HEK293 (cell line): ENCODE measurements at regions not wholly inside any gene's neighbourhood (a gene's known extent, or its start where the extent isn't known, plus 50 kb on each side); places are given as distances from the start of the nearest gene placed in this dataset.

Experiments
- BCL11A ChIP-seq: fragments of 450-650 bp; formaldehyde crosslinking; IDR thresholded peaks from 2 replicates; pipeline ENCODE4 v1.5.1; 2016; ENCODE audit warnings: low read depth, missing biosample characterization, missing genetic modification characterization
- TF ChIP-seq, protein P1 (sequence below): fragments of 450-650 bp; formaldehyde crosslinking; conservative IDR thresholded peaks from 2 replicates; pipeline ENCODE4 v1.5.1; 2016; ENCODE audit warnings: low read depth, missing biosample characterization, missing genetic modification characterization
- TF ChIP-seq, protein P2 (sequence below): fragments of 450-650 bp; formaldehyde crosslinking; IDR thresholded peaks from 2 replicates; pipeline ENCODE4 v1.5.1; 2016; ENCODE audit warnings: missing biosample characterization, missing genetic modification characterization

DNA sequence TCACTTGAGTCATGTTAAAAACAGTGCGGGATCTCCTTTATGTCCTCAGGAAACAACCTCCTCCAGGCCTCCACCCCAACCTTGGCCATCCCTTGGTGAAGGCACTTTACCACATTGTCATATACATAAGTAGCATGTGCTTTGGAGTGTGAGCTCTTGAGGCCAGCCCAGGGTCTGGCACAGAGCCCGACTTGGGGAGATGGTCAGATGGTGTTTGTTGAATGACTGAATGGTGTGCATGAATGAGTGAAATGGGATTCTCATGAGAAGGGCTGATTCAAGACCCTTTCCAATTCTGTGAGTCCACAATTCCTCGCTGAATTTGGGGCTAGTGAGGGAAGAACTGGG lies 52.9 kb upstream of the DLK1 start:
- TF ChIP-seq BCL11A: no peak
- TF ChIP-seq, protein P1, sequence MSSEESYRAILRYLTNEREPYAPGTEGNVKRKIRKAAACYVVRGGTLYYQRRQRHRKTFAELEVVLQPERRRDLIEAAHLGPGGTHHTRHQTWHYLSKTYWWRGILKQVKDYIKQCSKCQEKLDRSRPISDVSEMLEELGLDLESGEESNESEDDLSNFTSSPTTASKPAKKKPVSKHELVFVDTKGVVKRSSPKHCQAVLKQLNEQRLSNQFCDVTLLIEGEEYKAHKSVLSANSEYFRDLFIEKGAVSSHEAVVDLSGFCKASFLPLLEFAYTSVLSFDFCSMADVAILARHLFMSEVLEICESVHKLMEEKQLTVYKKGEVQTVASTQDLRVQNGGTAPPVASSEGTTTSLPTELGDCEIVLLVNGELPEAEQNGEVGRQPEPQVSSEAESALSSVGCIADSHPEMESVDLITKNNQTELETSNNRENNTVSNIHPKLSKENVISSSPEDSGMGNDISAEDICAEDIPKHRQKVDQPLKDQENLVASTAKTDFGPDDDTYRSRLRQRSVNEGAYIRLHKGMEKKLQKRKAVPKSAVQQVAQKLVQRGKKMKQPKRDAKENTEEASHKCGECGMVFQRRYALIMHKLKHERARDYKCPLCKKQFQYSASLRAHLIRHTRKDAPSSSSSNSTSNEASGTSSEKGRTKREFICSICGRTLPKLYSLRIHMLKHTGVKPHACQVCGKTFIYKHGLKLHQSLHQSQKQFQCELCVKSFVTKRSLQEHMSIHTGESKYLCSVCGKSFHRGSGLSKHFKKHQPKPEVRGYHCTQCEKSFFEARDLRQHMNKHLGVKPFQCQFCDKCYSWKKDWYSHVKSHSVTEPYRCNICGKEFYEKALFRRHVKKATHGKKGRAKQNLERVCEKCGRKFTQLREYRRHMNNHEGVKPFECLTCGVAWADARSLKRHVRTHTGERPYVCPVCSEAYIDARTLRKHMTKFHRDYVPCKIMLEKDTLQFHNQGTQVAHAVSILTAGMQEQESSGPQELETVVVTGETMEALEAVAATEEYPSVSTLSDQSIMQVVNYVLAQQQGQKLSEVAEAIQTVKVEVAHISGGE (tag by site-specific recombination): no peak
- TF ChIP-seq, protein P2, sequence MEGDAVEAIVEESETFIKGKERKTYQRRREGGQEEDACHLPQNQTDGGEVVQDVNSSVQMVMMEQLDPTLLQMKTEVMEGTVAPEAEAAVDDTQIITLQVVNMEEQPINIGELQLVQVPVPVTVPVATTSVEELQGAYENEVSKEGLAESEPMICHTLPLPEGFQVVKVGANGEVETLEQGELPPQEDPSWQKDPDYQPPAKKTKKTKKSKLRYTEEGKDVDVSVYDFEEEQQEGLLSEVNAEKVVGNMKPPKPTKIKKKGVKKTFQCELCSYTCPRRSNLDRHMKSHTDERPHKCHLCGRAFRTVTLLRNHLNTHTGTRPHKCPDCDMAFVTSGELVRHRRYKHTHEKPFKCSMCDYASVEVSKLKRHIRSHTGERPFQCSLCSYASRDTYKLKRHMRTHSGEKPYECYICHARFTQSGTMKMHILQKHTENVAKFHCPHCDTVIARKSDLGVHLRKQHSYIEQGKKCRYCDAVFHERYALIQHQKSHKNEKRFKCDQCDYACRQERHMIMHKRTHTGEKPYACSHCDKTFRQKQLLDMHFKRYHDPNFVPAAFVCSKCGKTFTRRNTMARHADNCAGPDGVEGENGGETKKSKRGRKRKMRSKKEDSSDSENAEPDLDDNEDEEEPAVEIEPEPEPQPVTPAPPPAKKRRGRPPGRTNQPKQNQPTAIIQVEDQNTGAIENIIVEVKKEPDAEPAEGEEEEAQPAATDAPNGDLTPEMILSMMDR (tag by site-specific recombination): no peak
